ENCODE measurements at regions not wholly inside any gene's neighbourhood (a gene's known extent, or its start where the extent isn't known, plus 50 kb on each side); places are given as distances from the start of the nearest gene placed in this dataset.

- peaks cover 11 to 14% of the 10 kb centered on the region in 2 experiments for H3K36me3 ChIP-seq (replicated peaks in 1 of 2; ENCODE audit: control extremely low read depth in 1 of 2, control insufficient read depth in 1 of 2, extremely low read depth in 1 of 2, insufficient read depth in 2 of 2, low read length in 1 of 2)
- DNase-seq (no peak), ATAC-seq (ENCODE audit: low read depth) (no peak)
- Mint-ChIP-seq H3K27me3 (no peaks in the 10 kb centered on the region), H3K27ac (no peak overlapping the region), H3K4me1 (no peaks in the 10 kb centered on the region), H3K4me3 (no peak overlapping the region), H3K9me3 (ENCODE audit: insufficient read depth) (no peaks in the 10 kb centered on the region)
- TF ChIP-seq CTCF (IDR thresholded peaks at IDR 0.05) (no peak), EZH2 (IDR thresholded peaks at IDR 0.05; ENCODE audit: borderline replicate concordance, insufficient read depth, low read depth, low read length, poor library complexity, severe bottlenecking) (no peak)
- H2AFZ ChIP-seq (ENCODE audit: insufficient read depth, low read depth, low read length, poor library complexity, severe bottlenecking) = no peak overlapping the region
- H3K4me2 ChIP-seq (replicated peaks; ENCODE audit: low read depth, low read length, poor library complexity, severe bottlenecking) = no peak overlapping the region
- H3K9ac ChIP-seq (ENCODE audit: low read length) = no peak overlapping the region
- intact Hi-C loops (cut with micrococcal nuclease) = no loop called here
- no peaks in the 10 kb centered on the region for H3K79me2 ChIP-seq (ENCODE audit: control insufficient read depth, insufficient read depth, low read length)
- POLR2A ChIA-PET = no interaction called here
- H3K4me3 ChIP-seq (ENCODE audit: control extremely low read depth in 1 of 5, extremely low read depth in 1 of 5, insufficient read depth in 1 of 5, low read depth in 2 of 5, low read length in 4 of 5) = no peak overlapping the region
- no peaks in the 10 kb centered on the region for H4K20me1 ChIP-seq (ENCODE audit: control insufficient read depth, insufficient read depth, low read length, poor library complexity, severe bottlenecking)
- CTCF ChIA-PET = no interaction called here
- no peaks in the 10 kb centered on the region for H3K27me3 ChIP-seq (replicated peaks in 1 of 4; ENCODE audit: control extremely low read depth in 1 of 4, control insufficient read depth in 3 of 4, insufficient read depth in 4 of 4, low read length in 3 of 4)
- H3K4me1 ChIP-seq (ENCODE audit: control insufficient read depth in 2 of 2, insufficient read depth in 2 of 2, low read length in 2 of 2) = no peaks in the 10 kb centered on the region
- no peaks in the 10 kb centered on the region for H3K9me3 ChIP-seq (ENCODE audit: control extremely low read depth in 1 of 3, control insufficient read depth in 2 of 3, insufficient read depth in 1 of 3, low read length in 2 of 3)
- WGBS (ENCODE audit: insufficient coverage) = no CpG with 5 or more reads among the region's 2 CpGs
- no peak overlapping the region for H3K27ac ChIP-seq (ENCODE audit: low read length in 2 of 2)
These were observed 69.4 kb downstream of the HYCC1 start for GRCh38 chr7:22944510-22944909.

GRCh38 chr7:22944022-22944421, 69.9 kb downstream of the HYCC1 start:
- no peak overlapping the region for H3K4me3 Mint-ChIP-seq
- Histone ChIP-seq H3K9me3 (ENCODE audit: control extremely low read depth in 1 of 3, control insufficient read depth in 2 of 3, insufficient read depth in 1 of 3, low read length in 2 of 3) (no peaks in the 10 kb centered on the region), H3K4me2 (replicated peaks; ENCODE audit: low read depth, low read length, poor library complexity, severe bottlenecking) (no peak overlapping the region), H2AFZ (ENCODE audit: insufficient read depth, low read depth, low read length, poor library complexity, severe bottlenecking) (no peak overlapping the region), H3K9ac (ENCODE audit: low read length) (no peak overlapping the region), H3K27ac (ENCODE audit: low read length in 2 of 2) (no peak overlapping the region), H3K79me2 (ENCODE audit: control insufficient read depth, insufficient read depth, low read length) (no peaks in the 10 kb centered on the region), H3K4me1 (ENCODE audit: control insufficient read depth in 2 of 2, insufficient read depth in 2 of 2, low read length in 2 of 2) (no peaks in the 10 kb centered on the region), H3K27me3 (replicated peaks in 1 of 4; ENCODE audit: control extremely low read depth in 1 of 4, control insufficient read depth in 3 of 4, insufficient read depth in 4 of 4, low read length in 3 of 4) (no peaks in the 10 kb centered on the region), H4K20me1 (ENCODE audit: control insufficient read depth, insufficient read depth, low read length, poor library complexity, severe bottlenecking) (no peaks in the 10 kb centered on the region), H3K4me3 (ENCODE audit: control extremely low read depth in 1 of 5, extremely low read depth in 1 of 5, insufficient read depth in 1 of 5, low read depth in 2 of 5, low read length in 4 of 5) (no peak overlapping the region), H3K36me3 (replicated peaks in 1 of 2; ENCODE audit: control extremely low read depth in 1 of 2, control insufficient read depth in 1 of 2, extremely low read depth in 1 of 2, insufficient read depth in 2 of 2, low read length in 1 of 2) (peaks cover 11 to 14% of the 10 kb centered on the region in 2 experiments)
- WGBS (ENCODE audit: insufficient coverage) = 93% methylated on average over 4 of the region's 6 CpGs
- DNase-seq (no peak), ATAC-seq (ENCODE audit: low read depth) (no peak)
- no peaks in the 10 kb centered on the region for H3K9me3 Mint-ChIP-seq (ENCODE audit: insufficient read depth)
- ChIA-PET CTCF (no interaction called here), POLR2A (no interaction called here)
- H3K27ac Mint-ChIP-seq = no peak overlapping the region
- intact Hi-C loops (cut with micrococcal nuclease) = no loop called here
- no peak for TF ChIP-seq CTCF (IDR thresholded peaks at IDR 0.05)
- TF ChIP-seq EZH2 (IDR thresholded peaks at IDR 0.05; ENCODE audit: borderline replicate concordance, insufficient read depth, low read depth, low read length, poor library complexity, severe bottlenecking) = no peak
- no peaks in the 10 kb centered on the region for H3K27me3 Mint-ChIP-seq
- H3K4me1 Mint-ChIP-seq = no peaks in the 10 kb centered on the region

All from B cell (primary cell).